GM12873 (cell line): ENCODE measurements at regions not wholly inside any gene's neighbourhood (a gene's known extent, or its start where the extent isn't known, plus 50 kb on each side); places are given as distances from the start of the nearest gene placed in this dataset.

Experiments
- TF ChIP-seq, protein P1 (sequence below): IDR thresholded peaks from 2 replicates; pipeline ENCODE4 v1.5.1; 2012; ENCODE audit warnings: low read depth, mild to moderate bottlenecking, moderate library complexity, low read length, control low read depth; ENCODE audit not compliant: insufficient read depth; ENCODE audit errors: missing control alignments

DNA sequence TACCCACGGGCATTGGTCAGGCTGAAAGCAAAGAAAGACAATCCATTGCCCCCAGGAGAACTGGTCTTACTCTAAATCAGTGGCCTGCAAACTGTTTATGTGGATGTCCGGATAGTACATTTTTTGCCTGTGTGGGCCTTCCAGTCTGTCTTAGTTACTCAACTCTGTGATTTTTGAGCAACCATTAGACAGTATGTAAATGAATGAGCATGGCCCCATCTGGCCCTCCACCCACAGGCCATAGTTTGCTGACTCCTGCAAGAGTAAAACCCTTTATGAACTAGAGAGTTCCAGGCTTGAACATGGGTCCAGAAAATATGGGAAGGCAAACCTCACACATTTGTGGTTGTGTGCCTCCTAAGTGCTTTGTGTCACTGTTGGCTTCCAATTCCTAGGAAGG lies 55.7 kb upstream of the CYP1B1 start:
- TF ChIP-seq, protein P1, sequence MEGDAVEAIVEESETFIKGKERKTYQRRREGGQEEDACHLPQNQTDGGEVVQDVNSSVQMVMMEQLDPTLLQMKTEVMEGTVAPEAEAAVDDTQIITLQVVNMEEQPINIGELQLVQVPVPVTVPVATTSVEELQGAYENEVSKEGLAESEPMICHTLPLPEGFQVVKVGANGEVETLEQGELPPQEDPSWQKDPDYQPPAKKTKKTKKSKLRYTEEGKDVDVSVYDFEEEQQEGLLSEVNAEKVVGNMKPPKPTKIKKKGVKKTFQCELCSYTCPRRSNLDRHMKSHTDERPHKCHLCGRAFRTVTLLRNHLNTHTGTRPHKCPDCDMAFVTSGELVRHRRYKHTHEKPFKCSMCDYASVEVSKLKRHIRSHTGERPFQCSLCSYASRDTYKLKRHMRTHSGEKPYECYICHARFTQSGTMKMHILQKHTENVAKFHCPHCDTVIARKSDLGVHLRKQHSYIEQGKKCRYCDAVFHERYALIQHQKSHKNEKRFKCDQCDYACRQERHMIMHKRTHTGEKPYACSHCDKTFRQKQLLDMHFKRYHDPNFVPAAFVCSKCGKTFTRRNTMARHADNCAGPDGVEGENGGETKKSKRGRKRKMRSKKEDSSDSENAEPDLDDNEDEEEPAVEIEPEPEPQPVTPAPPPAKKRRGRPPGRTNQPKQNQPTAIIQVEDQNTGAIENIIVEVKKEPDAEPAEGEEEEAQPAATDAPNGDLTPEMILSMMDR = no peak

DNA sequence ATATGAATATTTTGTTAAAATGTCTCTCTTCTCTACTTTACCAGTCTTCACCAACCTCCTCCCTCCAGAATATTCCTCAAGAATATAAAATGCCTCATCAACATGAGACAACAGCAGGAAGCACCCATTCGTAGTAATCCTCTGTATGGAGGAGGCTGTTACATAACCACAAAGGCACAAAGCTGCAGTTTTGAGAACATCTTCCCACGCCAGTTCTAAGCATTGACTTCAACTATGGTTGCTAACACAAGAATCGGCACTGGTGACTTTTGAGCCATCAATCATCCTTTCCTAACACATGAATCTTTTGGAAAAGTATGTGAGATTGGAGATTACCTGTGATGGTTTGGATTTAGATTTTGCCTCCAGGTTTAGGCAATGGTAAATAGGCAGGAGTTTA lies 54.9 kb upstream of the CYP1B1 start:
- TF ChIP-seq, protein P1 = no peak

DNA sequence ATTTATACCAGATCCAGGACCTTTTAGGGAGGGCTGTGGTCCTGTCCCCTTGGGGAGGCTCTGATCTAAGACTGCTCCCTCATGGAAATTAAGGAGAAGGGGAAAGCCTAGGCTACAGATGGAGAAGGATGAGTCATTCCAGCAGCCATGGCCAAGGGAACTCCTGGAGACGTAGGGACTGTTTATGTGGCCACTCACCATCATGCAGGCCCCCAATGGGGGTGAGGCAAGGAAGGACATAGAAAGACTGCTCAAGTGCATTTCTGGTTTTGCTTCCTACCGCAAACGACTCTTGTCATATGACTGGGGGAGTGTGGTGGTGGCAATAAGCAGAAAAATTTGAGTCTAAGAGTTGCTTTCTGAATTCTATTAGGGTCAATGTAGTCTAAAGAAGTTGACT lies 54.0 kb upstream of the CYP1B1 start:
- TF ChIP-seq, protein P1 = no peak

- TF ChIP-seq, protein P1 = no peak
Observed at GRCh38 chr2:38129481-38129880, 53.5 kb upstream of the CYP1B1 start.

- TF ChIP-seq, protein P1 = no peak
Observed at GRCh38 chr2:38128653-38129052, 52.7 kb upstream of the CYP1B1 start.

DNA sequence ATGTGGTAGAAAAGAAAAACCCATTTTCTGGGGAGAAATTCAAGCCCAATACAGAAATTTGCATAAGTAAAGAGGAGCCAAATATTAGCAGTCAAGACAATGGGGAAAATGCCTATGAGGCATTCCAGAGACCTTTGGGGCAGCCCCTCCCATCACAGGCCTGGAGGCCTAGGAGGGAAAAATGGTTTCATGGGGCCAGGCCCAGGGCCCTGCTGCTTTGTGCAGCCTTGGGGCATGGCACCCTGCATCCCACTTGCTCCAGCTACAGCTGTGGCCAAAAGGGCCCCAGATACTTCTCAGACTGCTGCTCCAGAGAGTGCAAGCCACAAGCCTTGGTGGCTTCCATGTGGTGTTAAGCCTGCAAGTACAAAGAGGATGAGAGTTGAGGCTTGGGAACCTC lies 51.3 kb upstream of the CYP1B1 start:
- TF ChIP-seq, protein P1 = no peak

DNA sequence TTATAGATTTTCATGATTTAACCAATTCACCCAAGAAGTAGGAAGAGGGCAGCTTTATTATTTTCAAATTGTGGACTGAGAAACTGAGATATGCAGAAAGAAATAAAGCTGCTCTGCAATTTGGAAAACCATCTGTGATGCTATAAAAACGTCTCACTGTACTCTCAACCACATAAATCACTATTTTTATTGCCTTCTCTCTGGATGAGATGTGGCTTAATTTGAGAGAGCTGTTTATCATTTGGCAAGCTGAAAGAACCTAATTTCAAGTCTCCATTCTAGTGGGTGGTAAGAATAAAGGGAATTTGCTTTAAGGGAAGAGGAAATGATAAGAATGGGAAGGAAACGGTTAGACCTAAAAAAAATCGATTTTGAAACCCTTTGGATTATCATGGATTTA lies 49.9 kb upstream of the CYP1B1 start:
- TF ChIP-seq, protein P1 = no peak
